HCT116 (cell line): ENCODE measurements at regions not wholly inside any gene's neighbourhood (a gene's known extent, or its start where the extent isn't known, plus 50 kb on each side); places are given as distances from the start of the nearest gene placed in this dataset.

Experiments used
- ATAC-seq: fragments of 200-7000 bp; cut with Tn5 transposase; 2 replicates; pipeline ENCODE4 v1.9.1; 2020; ENCODE audit warnings: mild to moderate bottlenecking, moderate library complexity
- BruUV-seq: library from RNA; stranded (reverse); fragments of 400-500 nt; replicated peaks from 2 replicates; lab custom pipeline; 2021; lab: Mats Ljungman, UMichigan
- CTCF ChIA-PET: fragments of 300-600 bp; sonication (Branson Sonifier 250); formaldehyde crosslinking; loops from one replicate; lab custom pipeline; 2021; ENCODE audit warnings: antibody characterized with exemption; lab: Charles Lee
- POLR2A ChIA-PET: fragments of 300-600, 350-600 bp; sonication (Branson Sonifier 250); formaldehyde crosslinking; loops from one replicate; lab custom pipeline; 2021; ENCODE audit warnings: antibody characterized with exemption; lab: Charles Lee
- RAD21 ChIA-PET, 2 experiments: fragments of 300-600 bp; sonication (Branson Sonifier 250); formaldehyde crosslinking; loops; one replicate each; lab custom pipeline; 2023; ENCODE audit warnings: low total read pairs in 2 of 2; ENCODE audit not compliant: uncharacterized antibody in 2 of 2, unreplicated experiment in 2 of 2, low non-redundant PET in 1 of 2; lab: Charles Lee
- DNase-seq: peaks from one replicate; pipeline ENCODE4 v3.0.0-alpha.2; 2010; ENCODE audit warnings: low read depth, low spot score
- H2AFZ ChIP-seq: fragments of 200-600 bp; shearing (Covaris generic), sonication (generic); 2 replicates; pipeline ENCODE4 v1.6.1; 2017; ENCODE audit warnings: low read depth, mixed run types, mixed read lengths, antibody characterized with exemption, low read length; ENCODE audit not compliant: poor library complexity, severe bottlenecking
- H3K27ac ChIP-seq: 2 replicates; pipeline ENCODE4 v1.5.1; 2012; ENCODE audit warnings: low read depth, low read length
- H3K27me3 ChIP-seq: fragments of 200-600 bp; sonication (generic); 2 replicates; pipeline ENCODE4 v1.6.1; 2016; ENCODE audit warnings: mixed run types, low read length, mixed read lengths; ENCODE audit not compliant: insufficient read depth
- H3K36me3 ChIP-seq, 2 experiments: fragments of 200-500 bp in 1 of 2; fragments of 200-600 bp in 1 of 2; sonication (Bioruptor generic) in 1 of 2; sonication (generic) in 1 of 2; 2 replicates each; pipeline versions ENCODE4 v1.5.1 to v1.6.1; 2014 to 2016; ENCODE audit warnings: low read length in 2 of 2, inconsistent platforms in 1 of 2, mixed read lengths in 1 of 2, mixed run types in 1 of 2; ENCODE audit not compliant: insufficient read depth in 2 of 2, control insufficient read depth in 1 of 2
- H3K4me1 ChIP-seq, 2 experiments: fragments of 200-600 bp in 1 of 2; sonication (generic) in 1 of 2; 2 replicates each; pipeline versions ENCODE4 v1.5.1 to v1.6.1; 2012 to 2017; ENCODE audit warnings: low read length in 2 of 2, inconsistent platforms in 1 of 2, mild to moderate bottlenecking in 1 of 2, mixed read lengths in 1 of 2, mixed run types in 1 of 2, moderate library complexity in 1 of 2; ENCODE audit not compliant: insufficient read depth in 2 of 2, control insufficient read depth in 1 of 2
- H3K4me2 ChIP-seq: fragments of 200-600 bp; sonication (generic); 2 replicates; pipeline ENCODE4 v1.6.1; 2017; ENCODE audit warnings: mixed run types, low read length, mixed read lengths
- H3K4me3 ChIP-seq, 2 experiments: fragments of 200-600 bp in 1 of 2; sonication (generic) in 1 of 2; replicated peaks in 1 of 2; 2 replicates each; pipeline ENCODE4 v1.5.1; 2011 to 2016; ENCODE audit warnings: low read length in 2 of 2, control low read depth in 1 of 2, low read depth in 1 of 2, mild to moderate bottlenecking in 1 of 2, mixed read lengths in 1 of 2, mixed run types in 1 of 2
- H3K79me2 ChIP-seq: fragments of 200-600 bp; sonication (generic); 2 replicates; pipeline ENCODE4 v1.6.1; 2017; ENCODE audit warnings: mild to moderate bottlenecking, mixed run types, low read length, moderate library complexity, mixed read lengths; ENCODE audit not compliant: insufficient read depth
- H3K9ac ChIP-seq: fragments of 200-600 bp; sonication (generic); 2 replicates; pipeline ENCODE4 v1.6.1; 2016; ENCODE audit warnings: low read length, mixed read lengths
- H3K9me2 ChIP-seq: fragments of 200-600 bp; sonication (generic), shearing (Covaris generic); 2 replicates; pipeline ENCODE4 v1.6.1; 2017; ENCODE audit warnings: mixed run types, mild to moderate bottlenecking, moderate library complexity; ENCODE audit not compliant: insufficient read depth
- H3K9me3 ChIP-seq, 2 experiments: fragments of 200-500 bp in 1 of 2; fragments of 200-600 bp in 1 of 2; sonication (Bioruptor generic) in 1 of 2; sonication (generic) in 1 of 2; 2 replicates each; pipeline ENCODE4 v1.6.1; 2014 to 2017; ENCODE audit warnings: low read length in 2 of 2, mixed read lengths in 2 of 2, inconsistent platforms in 1 of 2, low read depth in 1 of 2, mild to moderate bottlenecking in 1 of 2, mixed run types in 1 of 2, moderate library complexity in 1 of 2; ENCODE audit not compliant: control insufficient read depth in 1 of 2, insufficient read depth in 1 of 2
- H4K20me1 ChIP-seq: fragments of 200-600 bp; sonication (generic), shearing (Covaris generic); 2 replicates; pipeline ENCODE4 v1.6.1; 2017; ENCODE audit warnings: mixed run types, mild to moderate bottlenecking, moderate library complexity; ENCODE audit not compliant: insufficient read depth
- ATF3 ChIP-seq: IDR thresholded peaks from 2 replicates; pipeline ENCODE4 v1.6.1; 2012
- CBX3 ChIP-seq: IDR thresholded peaks from 2 replicates; pipeline ENCODE4 v1.6.1; 2012; ENCODE audit warnings: low read depth
- CTCF ChIP-seq, 3 experiments: fragments of 200-600 bp in 1 of 3; sonication (generic) in 1 of 3; IDR thresholded peaks in 2 of 3; conservative IDR thresholded peaks in 1 of 3; 2 replicates each; pipeline ENCODE4 v1.5.1; 2012 to 2017; ENCODE audit warnings: low read depth in 2 of 3, low read length in 2 of 3, antibody characterized with exemption in 1 of 3, borderline replicate concordance in 1 of 3, control low read depth in 1 of 3, mild to moderate bottlenecking in 1 of 3, mixed read lengths in 1 of 3, mixed run types in 1 of 3, moderate library complexity in 1 of 3; ENCODE audit not compliant: insufficient read depth in 1 of 3
- ELF1 ChIP-seq: IDR thresholded peaks from 2 replicates; pipeline ENCODE4 v1.6.1; 2012; ENCODE audit warnings: low read depth, borderline replicate concordance
- EZH2 ChIP-seq: fragments of 200-600 bp; sonication (generic); IDR thresholded peaks from 2 replicates; pipeline ENCODE4 v1.6.1; 2017; ENCODE audit warnings: antibody characterized with exemption, mixed run types
- EZH2phosphoT487 ChIP-seq: fragments of 200-600 bp; IDR thresholded peaks from 2 replicates; pipeline ENCODE4 v1.6.1; 2018; ENCODE audit warnings: antibody characterized with exemption, borderline replicate concordance
- FOSL1 ChIP-seq: IDR thresholded peaks from 2 replicates; pipeline ENCODE4 v1.6.1; 2012; ENCODE audit warnings: low read depth
- JUND ChIP-seq: IDR thresholded peaks from 2 replicates; pipeline ENCODE4 v1.6.1; 2012
- POLR2A ChIP-seq: IDR thresholded peaks from 2 replicates; pipeline ENCODE4 v1.7.0; 2011; ENCODE audit warnings: borderline replicate concordance; ENCODE audit not compliant: insufficient read depth, insufficient read length; ENCODE audit errors: extremely low read depth
- POLR2AphosphoS5 ChIP-seq: IDR thresholded peaks from 2 replicates; pipeline ENCODE4 v1.6.1; 2011; ENCODE audit warnings: mild to moderate bottlenecking, low read depth, low read length, moderate library complexity
- RAD21 ChIP-seq: IDR thresholded peaks from 2 replicates; pipeline ENCODE4 v1.6.1; 2012; ENCODE audit warnings: low read depth, mild to moderate bottlenecking
- SIN3A ChIP-seq: IDR thresholded peaks from 2 replicates; pipeline ENCODE4 v1.6.1; 2012; ENCODE audit warnings: low read depth
- SP1 ChIP-seq: IDR thresholded peaks from 2 replicates; pipeline ENCODE4 v1.6.1; 2012; ENCODE audit warnings: low read depth
- YY1 ChIP-seq: IDR thresholded peaks from 2 replicates; pipeline ENCODE4 v1.6.1; 2011; ENCODE audit warnings: low read length, low read depth, moderate library complexity, mild to moderate bottlenecking; ENCODE audit not compliant: insufficient replicate concordance; ENCODE audit errors: extremely low read depth
- ZBTB33 ChIP-seq: IDR thresholded peaks from 2 replicates; pipeline ENCODE4 v1.6.1; 2011; ENCODE audit warnings: mild to moderate bottlenecking, low read length, moderate library complexity; ENCODE audit not compliant: insufficient replicate concordance; ENCODE audit errors: extremely low read depth
- ZFX ChIP-seq: fragments of 450-650 bp; IDR thresholded peaks from 2 replicates; pipeline ENCODE4 v1.6.1; 2017
- intact Hi-C: fragments of 100-400 bp; cut with micrococcal nuclease; formaldehyde crosslinking; loops from 2 replicates; pipeline ENCODE4 v1.10.0; 2022

- H3K36me3 ChIP-seq: no peaks in the 10 kb centered on the region
- ATAC-seq: no peak
- RAD21 ChIA-PET: no interaction called here
- POLR2A ChIA-PET: no interaction called here
- no peak overlapping the region for H3K9ac ChIP-seq
- H3K79me2 ChIP-seq: no peaks in the 10 kb centered on the region
- H3K4me2 ChIP-seq: no peak overlapping the region
- H3K9me2 ChIP-seq: no peaks in the 10 kb centered on the region
- H3K9me3 ChIP-seq: no peaks in the 10 kb centered on the region
- no peak for TF ChIP-seq SIN3A
- TF ChIP-seq CTCF (IDR thresholded peaks at IDR 0.05 in 2 of 3, conservative IDR thresholded peaks at IDR 0.05 in 1 of 3; ENCODE audit: borderline replicate concordance in 1 of 3, insufficient read depth in 1 of 3, low read depth in 2 of 3, low read length in 2 of 3): no peak
- TF ChIP-seq, all 23 proteins: peak for 0
- CTCF ChIA-PET: no interaction called here
- DNase-seq: no peak
- BruUV-seq: no TSS peak
- Histone ChIP-seq H3K4me1 (no peaks in the 10 kb centered on the region), H3K27me3 (no peaks in the 10 kb centered on the region), H4K20me1 (no peaks in the 10 kb centered on the region), H3K27ac (no peak overlapping the region), H3K4me3 (no peak overlapping the region), H2AFZ (no peak overlapping the region)
- intact Hi-C loops: no loop called here
Observed at GRCh38 chr6:139550361-139550760, 175.9 kb upstream of the CITED2 start.

GRCh38 chr6:139549561-139550070, 175.2 kb upstream of the CITED2 start:
- TF ChIP-seq POLR2AphosphoS5 (no peak), SIN3A (no peak), SP1 (no peak), ATF3 (no peak), JUND (no peak), ZFX (no peak), RAD21 (no peak), YY1 (no peak), EZH2 (no peak), ELF1 (no peak), ZBTB33 (no peak), FOSL1 (no peak), POLR2A (no peak), CBX3 (no peak), EZH2phosphoT487 (no peak)
- POLR2A ChIA-PET: no interaction called here
- RAD21 ChIA-PET: no interaction called here
- Histone ChIP-seq H4K20me1 (no peaks in the 10 kb centered on the region), H3K79me2 (no peaks in the 10 kb centered on the region), H3K27me3 (no peaks in the 10 kb centered on the region), H3K4me2 (no peak overlapping the region), H3K4me1 (no peaks in the 10 kb centered on the region), H3K36me3 (no peaks in the 10 kb centered on the region), H3K9ac (no peak overlapping the region), H2AFZ (no peak overlapping the region), H3K27ac (no peak overlapping the region), H3K4me3 (no peak overlapping the region), H3K9me2 (no peaks in the 10 kb centered on the region), H3K9me3 (no peaks in the 10 kb centered on the region)
- DNase-seq (no peak), ATAC-seq (no peak)
- intact Hi-C loops: no loop called here
- BruUV-seq: no TSS peak
- CTCF ChIA-PET: no interaction called here
